ENCODE measurements at regions not wholly inside any gene's neighbourhood (a gene's known extent, or its start where the extent isn't known, plus 50 kb on each side); places are given as distances from the start of the nearest gene placed in this dataset.

- DNase-seq (no peak), ATAC-seq (ENCODE audit: low FRiP score in 2 of 2) (no peak)
- H3K4me3 ChIP-seq: no peak overlapping the region
- H3K27ac ChIP-seq: no peak overlapping the region
- TF ChIP-seq POLR2AphosphoS5 (IDR thresholded peaks at IDR 0.05) (no peak), POLR2A (IDR thresholded peaks at IDR 0.05) (no peak), CTCF (IDR thresholded peaks at IDR 0.05) (no peak), EP300 (IDR thresholded peaks at IDR 0.05) (no peak)
- H3K9me3 ChIP-seq: no peaks in the 10 kb centered on the region
- no peaks in the 10 kb centered on the region for H3K4me1 ChIP-seq
- H3K27me3 ChIP-seq: no peaks in the 10 kb centered on the region
- no peaks in the 10 kb centered on the region for H3K36me3 ChIP-seq
Measured at GRCh38 chr2:217304582-217304981, 444.7 kb upstream of the TNP1 start.

- no peak overlapping the region for H3K4me3 ChIP-seq
- no peaks in the 10 kb centered on the region for H3K4me1 ChIP-seq
- WGBS, 2 donors: 71 to 79% methylated on average over 3 of the region's 3 CpGs
- ATAC-seq (ENCODE audit: low FRiP score in 2 of 2): no peak
- no peaks in the 10 kb centered on the region for H3K36me3 ChIP-seq
- no peak for DNase-seq
- no peaks in the 10 kb centered on the region for H3K9me3 ChIP-seq
- TF ChIP-seq CTCF (IDR thresholded peaks at IDR 0.05) (no peak), POLR2A (IDR thresholded peaks at IDR 0.05) (no peak), EP300 (IDR thresholded peaks at IDR 0.05) (no peak), POLR2AphosphoS5 (IDR thresholded peaks at IDR 0.05) (no peak)
- H3K27ac ChIP-seq: no peak overlapping the region
- no peaks in the 10 kb centered on the region for H3K27me3 ChIP-seq
Measured at GRCh38 chr2:217302856-217303255, 443.0 kb upstream of the TNP1 start.

GRCh38 chr2:217301142-217301925 lies 441.5 kb upstream of the TNP1 start:
- DNase-seq (no peak), ATAC-seq (ENCODE audit: low FRiP score in 2 of 2) (peak in 1 of 2 donors; percentile 51)
- TF ChIP-seq POLR2AphosphoS5 (IDR thresholded peaks at IDR 0.05): no peak
- no peak for TF ChIP-seq POLR2A (IDR thresholded peaks at IDR 0.05)
- TF ChIP-seq CTCF (IDR thresholded peaks at IDR 0.05): no peak
- TF ChIP-seq EP300 (IDR thresholded peaks at IDR 0.05): no peak
- Histone ChIP-seq H3K4me3 (no peak overlapping the region), H3K4me1 (no peaks in the 10 kb centered on the region), H3K27ac (no peak overlapping the region), H3K9me3 (peaks cover 0 to 8% (median 0%) of the 10 kb centered on the region in 4 donors), H3K27me3 (no peaks in the 10 kb centered on the region), H3K36me3 (no peaks in the 10 kb centered on the region)
- WGBS, 2 donors: 81 to 87% methylated on average over 4 of the region's 4 CpGs

- no peak for DNase-seq
- H3K27ac ChIP-seq: no peak overlapping the region
Measured at GRCh38 chr2:217299590-217299989, 439.7 kb upstream of the TNP1 start.

More at GRCh38 chr2:217299590-217299989, 439.7 kb upstream of the TNP1 start:
- Histone ChIP-seq H3K4me3 (no peak overlapping the region), H3K36me3 (no peaks in the 10 kb centered on the region), H3K4me1 (no peaks in the 10 kb centered on the region), H3K27me3 (no peaks in the 10 kb centered on the region), H3K9me3 (peaks cover 0 to 8% (median 0%) of the 10 kb centered on the region in 4 donors)
- TF ChIP-seq CTCF (IDR thresholded peaks at IDR 0.05) (no peak), POLR2A (IDR thresholded peaks at IDR 0.05) (no peak), EP300 (IDR thresholded peaks at IDR 0.05) (no peak), POLR2AphosphoS5 (IDR thresholded peaks at IDR 0.05) (no peak)
- WGBS, 2 donors: 81 to 91% methylated on average over 1 of the region's 1 CpG
- ATAC-seq (ENCODE audit: low FRiP score in 2 of 2): no peak
